ENCODE measurements at regions not wholly inside any gene's neighbourhood (a gene's known extent, or its start where the extent isn't known, plus 50 kb on each side); places are given as distances from the start of the nearest gene placed in this dataset.
"Not testable (repeated sequence)": the region's sequence is repeated elsewhere in the genome, so short reads cannot be mapped to it uniquely, and the experiment has no call there.

DNA sequence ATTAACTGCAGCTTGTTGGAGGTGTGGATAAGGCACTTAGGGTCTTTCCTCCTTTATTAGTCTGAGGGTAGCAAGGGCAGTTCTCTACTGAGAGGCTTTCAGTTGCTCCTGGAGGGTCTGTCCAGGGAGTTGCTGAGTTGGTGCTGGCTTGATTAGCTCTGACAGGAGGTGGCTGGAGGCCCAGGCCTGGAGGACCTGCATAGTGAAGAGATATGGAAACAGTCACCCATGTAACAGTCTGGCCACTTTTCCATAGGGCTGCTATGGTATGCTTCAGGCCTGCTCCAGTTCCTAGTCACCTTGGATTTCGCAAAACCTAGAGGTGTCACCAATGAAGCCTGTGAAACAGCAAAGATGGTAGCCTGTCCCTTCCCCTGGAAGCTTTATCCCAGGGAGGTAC is 143.3 kb upstream of the SLC38A2 start:
- no peak for DNase-seq

DNA sequence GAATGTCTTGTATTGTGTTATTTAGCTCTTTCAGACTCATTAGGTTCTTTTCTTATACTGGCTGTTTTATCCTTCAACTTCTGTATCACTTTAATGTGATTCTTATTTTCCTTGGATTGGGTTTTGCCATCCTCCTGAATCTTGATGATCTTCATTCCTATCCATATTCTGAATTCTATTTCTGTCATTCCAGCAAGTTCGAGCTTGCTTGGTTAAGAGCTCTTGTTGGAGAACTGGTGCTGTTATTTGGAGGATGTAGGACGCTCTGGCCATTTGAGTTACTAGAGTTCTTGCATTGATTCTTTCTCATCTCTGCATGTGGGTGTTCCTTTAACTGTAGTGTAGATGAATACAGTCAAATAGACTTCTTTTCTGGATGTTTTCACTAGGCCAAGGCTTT is 142.3 kb upstream of the SLC38A2 start:
- no peak for DNase-seq

DNA sequence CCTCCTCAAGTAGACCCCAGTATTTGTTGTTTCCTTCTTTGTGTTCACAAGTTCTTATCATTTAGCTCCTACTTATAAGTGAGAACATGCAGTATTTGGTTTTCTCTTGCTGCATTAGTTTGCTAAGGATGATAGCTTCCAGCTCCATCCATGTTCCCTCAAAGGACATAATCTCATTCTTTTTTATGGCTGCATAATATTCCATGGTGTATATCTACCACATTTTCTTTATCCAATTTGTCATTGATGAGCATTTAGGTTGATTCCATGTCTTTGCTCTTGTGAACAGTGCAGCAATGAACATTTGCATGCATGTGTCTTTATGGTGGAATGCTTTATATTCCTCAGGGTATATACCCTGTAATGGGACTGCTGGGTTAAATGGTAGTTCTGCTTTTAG is 137.7 kb upstream of the SLC38A2 start:
- not testable (repeated sequence) for DNase-seq

DNA sequence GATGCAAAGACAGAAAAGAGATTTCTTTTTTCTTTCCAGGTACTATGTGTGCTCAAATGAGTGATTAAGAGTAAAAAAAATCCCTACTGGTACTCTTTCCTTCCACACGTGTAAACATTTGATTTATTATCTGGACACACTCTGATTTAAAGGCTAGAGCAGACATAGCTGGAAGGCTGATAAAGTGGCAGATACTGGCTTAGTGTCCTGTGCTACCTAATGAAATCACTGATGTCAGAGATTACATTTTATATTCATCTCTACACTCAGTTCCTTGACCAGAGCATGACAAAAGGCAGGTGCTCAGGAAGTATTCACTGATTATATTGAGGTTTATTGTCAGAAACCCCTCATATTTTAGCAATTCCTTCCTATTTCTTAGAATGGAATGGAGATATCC is 136.6 kb upstream of the SLC38A2 start:
- no peak for DNase-seq

DNA sequence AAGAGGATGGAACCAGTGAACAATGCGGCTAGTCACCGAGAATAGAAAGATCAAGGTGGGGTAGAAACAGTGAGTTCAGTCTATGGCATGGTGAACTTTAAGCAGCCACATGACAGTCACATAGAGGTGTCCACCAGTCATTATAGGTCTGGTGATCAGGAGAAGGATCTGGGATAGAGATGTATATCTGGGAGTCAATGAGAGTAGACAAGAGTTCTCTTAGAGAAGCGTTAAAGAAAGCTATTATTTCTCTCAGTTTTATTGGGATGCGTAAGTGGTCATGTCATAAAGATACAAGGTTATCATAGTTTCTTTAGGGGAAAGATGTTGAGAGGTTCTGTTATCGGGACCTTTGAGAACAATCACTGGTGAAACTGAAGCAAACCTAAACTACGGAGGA is 136.1 kb upstream of the SLC38A2 start:
- no peak for DNase-seq

DNA sequence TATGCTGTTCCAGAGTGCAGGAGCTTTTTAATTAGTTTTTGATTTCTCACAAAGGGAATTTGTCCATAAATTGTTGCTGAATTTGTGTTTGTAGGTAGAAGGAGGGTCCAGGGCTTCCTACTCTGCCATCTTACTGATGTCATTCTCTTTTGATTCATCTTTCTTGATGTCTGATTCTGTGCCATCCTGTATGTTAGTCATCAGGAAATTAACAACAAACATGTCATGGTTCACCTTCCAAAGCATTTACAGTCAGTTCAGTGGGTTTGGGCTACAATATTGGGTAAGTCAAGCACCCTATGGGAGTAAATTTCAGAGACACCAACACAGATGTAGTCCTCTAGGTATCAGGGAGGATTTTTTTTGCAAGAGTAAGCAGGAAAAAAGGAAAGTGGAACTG is 135.2 kb upstream of the SLC38A2 start:
- DNase-seq: no peak

DNA sequence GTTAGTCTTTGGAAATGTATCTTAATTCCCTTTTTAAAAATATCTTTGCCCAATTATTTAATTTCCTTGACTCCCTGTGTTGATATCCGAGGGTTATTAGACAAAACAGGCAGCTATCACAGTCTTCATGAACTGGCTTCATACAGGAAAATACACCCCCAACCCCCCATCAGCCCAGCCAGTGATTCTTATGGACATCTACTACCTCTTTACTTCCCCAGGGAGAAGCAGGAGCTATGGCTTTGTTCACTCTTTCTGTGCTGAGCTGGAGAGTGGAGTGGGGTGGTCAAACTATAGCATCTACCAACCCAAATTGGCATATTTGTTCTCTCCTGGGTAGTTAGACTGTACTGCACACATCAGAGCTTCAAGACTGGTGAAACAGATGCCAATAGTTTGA is 134.4 kb upstream of the SLC38A2 start:
- DNase-seq: no peak

DNA sequence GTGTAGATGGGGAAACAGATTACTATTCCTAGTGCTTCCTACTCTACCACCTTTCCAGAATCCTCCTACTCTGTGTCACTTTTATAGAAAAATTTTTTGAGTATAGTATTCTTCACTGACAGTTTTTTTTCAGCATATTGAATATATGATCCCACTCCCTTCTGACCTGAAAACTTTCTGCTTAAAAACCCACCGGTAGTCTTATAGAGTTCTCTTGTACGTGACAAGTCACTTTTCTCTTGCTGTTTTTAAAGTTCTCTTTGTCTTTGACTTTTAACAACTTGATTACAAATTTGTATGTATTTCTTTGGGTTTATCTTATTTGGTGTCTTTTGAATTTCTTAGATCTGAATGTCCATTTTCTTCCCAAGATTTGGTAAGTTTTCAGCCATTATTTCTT is 133.6 kb upstream of the SLC38A2 start:
- DNase-seq: no peak

DNA sequence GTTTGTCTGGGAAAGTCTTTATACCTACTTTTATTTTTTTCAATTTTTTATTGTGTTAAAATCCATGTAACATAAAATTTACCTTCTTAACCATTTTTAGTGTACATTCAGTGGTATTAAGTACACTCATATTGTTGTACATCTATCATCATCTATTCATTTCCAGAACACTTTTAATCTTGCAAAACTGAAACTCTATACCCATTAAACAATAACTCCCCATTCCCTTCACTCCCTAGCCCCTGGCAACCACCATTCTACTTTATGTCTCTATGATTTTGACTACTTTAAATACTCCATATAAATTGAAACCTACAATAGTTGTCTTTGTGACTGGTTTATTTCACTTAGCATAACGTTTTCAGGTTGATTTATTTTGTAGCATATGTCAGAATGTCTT is 131.9 kb upstream of the SLC38A2 start:
- DNase-seq: no peak

DNA sequence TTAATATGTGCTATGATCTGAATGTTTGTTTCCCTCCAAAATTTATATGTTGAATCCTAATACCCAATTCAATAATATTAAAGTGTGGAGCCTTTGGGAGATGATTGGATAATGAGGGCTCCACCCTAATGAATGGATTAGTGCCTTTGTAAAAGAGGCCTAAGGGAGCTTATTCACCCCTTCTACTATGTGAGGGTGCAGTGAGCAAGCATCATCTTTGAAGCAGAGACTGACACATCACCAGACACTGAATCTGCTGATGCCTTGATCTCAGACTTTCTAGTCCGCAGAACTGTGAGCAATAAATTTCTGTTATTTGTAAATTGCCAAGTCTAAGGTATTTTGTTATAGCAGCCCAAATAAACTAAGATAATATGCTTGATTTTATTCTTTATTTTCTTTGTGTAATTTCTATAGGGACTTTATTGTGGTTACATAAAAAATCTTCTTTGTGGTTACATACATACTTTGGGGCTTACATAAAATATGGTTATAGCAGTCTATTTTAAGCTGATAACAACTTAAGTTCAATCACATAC is 131.1 kb upstream of the SLC38A2 start:
- no peak for DNase-seq

DNA sequence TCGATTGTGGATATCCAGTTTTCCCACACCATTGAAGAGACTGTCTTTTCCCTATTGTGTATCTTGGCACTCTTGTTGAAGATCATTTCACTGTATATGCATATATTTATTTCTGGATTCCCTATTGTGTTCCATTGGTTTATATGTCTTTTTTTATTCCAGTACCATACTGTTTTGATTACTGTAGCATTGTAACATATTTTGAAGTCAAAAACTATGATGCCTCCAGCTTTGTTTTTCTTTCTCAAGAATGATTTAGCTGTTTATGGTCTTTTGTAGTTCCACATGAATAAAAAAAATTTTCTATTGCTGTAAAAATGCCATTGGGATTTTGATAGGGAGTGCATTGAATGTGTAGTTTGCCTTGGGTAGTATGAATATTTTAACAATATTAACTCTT is 128.1 kb upstream of the SLC38A2 start:
- DNase-seq: no peak

DNA sequence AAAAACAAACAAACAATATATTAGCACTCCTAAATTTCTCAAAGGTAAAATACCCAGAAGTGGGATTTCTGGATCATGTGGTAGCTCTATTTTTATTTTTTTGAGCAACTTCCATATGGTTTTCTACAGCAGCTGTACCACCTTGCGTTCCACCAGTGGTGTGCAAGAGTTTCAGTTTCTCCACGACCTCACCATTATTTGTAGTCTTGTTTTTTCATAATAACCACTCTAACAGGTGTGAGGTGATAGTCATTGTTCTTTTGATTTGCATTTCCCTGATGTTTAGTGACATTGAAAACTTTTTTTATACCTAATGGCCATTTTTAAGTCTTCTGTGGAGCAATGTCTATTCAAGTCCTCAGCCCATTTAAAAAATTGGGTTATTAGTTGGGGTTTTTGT is 127.3 kb upstream of the SLC38A2 start:
- no peak for DNase-seq

DNA sequence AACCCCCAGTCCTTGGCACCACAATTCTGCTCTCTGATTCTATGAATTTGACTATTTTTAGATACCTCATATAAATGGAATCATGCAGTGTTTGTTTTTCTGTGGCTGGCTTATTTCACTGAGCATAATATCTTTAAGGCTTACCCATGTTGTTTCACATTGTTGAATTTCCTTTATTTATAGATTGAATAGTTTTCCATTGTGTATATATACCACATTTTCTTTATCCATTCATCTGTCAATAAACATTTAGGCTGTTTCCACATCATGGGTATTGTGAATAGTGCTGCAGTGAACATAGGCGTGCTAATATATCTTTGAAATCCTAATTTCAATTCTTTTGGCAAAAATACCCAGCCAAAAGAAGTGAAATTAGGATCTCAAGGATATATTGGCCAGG is 126.7 kb upstream of the SLC38A2 start:
- no peak for DNase-seq

DNA sequence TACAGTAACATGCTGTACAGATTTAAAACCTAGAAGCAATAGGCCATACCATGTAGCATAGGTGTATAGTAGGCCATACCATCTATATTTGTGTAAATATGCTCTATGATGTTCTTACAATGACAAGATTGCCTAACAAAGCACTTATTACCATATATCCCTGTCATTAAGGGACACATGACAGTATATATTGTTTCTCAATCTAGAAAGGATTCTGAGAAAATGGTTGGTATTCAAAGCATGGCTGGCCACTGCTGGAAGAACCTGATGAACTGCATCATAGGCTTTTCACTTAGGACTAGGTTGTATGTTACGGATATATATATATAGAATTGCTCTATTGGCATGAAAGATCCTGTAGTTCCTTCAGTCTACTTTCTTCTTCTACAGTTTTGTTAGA is 125.2 kb upstream of the SLC38A2 start:
- no peak for DNase-seq

DNA sequence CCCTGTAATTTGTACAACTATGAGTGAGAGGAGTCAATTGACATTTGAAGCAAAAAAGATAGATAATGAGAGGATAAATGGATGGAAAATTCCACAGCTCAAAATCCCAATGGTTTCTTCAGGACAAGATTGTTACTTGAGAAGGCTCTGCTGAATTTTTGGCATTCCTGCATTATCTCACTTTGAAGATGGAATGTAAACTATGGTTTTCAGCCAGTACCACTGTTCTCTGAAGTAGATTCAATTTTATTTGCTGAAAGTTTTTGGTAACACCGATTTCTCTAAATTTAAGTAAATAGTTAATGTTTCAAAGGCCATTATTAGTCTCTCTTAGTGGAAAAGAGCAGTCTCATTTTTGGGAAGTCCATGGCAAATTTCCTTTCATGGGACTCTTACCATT is 121.9 kb upstream of the SLC38A2 start:
- no peak for DNase-seq

DNA sequence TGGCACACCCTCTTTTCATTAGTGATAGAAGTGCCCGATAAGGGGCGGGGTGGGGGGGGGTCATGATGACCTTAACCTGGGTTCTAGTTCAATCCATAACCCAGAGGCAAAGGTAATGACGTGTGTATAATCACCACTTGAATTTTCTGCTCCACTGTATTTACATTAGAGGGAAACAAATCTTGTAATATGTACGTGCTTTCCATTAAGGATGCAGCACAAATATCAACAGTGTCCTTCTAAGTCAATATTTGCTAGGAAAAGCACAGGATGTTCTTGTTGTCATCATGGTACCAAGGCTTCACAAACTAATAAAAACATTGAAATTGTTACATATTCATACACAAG is 121.2 kb upstream of the SLC38A2 start:
- no peak for DNase-seq

DNA sequence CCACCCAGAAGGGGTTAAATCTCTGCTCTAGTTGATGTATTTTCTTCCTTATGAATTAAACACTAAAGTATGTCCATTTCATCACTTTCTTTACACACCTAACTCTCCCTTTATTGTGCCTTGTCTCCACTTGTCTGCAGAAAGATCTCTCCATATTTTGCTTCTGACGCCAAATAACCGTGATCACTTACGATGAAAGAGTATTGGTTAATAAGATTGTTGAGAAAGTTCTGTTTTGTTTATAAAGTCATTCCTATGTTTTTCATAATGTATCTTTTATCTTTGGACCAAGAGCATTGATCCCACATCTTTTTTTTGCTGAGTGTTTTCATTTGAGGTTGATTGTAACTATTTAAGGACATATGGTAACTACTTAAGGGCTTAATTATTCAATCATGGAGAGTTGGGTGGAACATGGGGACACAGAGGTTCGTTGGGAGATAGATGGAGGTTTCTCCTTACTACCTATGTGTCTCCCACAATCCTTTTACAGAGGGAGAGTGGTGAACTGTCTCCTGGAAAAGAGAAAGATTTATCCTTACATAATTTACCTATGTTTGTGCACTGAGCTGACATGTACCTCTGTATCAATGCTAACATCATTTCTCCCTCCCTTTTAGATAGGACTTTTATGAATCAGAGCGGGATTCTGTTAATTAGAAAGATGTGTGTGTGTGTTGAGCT is 120.7 kb upstream of the SLC38A2 start:
- DNase-seq: no peak

DNA sequence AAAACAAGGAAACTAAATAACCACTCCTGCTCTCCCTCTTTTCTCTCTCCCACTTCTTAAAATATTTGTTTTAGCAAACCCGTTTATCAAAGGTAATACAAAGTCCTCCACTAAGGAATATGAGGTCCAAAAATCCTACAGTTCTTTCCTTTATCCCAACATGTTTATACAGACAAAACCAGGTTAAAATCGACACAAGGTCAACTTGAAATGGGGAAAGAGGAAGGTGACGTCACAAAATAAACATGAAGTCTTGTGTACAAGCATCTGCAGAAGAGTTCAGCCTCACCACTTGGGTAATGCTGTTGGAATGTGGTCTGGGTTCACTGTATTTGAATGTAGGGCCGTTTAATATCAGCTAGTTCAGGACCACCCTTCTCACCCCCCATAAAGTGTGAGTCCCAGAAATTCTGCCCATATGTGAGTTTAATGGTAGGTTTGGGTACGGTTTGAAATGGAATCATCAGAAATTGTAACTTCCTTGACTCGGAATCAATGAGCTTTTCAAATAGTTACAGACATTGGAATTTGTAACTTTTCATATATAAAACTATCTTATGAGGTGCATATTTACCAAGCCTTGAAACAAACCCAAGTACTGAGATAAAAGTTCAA is 120.0 kb upstream of the SLC38A2 start:
- no peak for DNase-seq

DNA sequence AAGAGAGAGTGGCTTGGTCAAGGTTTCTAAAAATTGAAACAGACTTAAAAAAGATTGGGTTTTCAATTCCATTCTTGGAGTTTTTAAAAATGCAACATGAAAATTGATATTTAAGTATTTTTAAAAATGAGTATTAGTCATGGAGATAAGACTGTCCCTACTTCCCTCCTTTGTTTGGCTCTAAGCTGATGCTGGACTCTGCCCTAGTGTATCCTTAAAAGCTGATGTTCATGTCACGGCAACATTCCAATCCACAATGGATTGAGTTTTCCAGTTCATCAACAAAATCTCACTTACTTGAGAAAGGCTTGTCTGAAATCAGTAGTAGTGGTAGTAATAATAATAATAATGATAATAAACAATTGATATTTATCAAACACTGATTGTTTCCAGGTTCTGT is 119.0 kb upstream of the SLC38A2 start:
- DNase-seq: no peak

DNA sequence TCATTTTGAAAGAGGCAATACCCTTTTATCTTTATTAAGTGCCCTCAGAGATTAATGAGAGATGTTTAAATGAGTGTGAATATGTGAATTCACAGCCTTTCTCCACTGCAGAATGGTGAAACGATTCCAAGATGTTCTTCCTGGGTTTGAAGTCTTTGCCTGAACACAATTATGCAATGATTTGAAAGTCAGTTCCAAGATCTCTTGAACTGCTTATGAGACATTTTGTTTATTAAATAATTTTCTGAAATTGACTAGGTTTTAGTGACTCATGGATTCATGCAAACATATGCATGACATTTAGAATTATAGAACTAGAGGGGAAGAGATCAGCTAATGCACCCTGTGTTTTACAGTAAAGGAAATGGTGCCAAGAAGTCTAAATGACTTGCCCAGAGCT is 118.1 kb upstream of the SLC38A2 start:
- no peak for DNase-seq

DNA sequence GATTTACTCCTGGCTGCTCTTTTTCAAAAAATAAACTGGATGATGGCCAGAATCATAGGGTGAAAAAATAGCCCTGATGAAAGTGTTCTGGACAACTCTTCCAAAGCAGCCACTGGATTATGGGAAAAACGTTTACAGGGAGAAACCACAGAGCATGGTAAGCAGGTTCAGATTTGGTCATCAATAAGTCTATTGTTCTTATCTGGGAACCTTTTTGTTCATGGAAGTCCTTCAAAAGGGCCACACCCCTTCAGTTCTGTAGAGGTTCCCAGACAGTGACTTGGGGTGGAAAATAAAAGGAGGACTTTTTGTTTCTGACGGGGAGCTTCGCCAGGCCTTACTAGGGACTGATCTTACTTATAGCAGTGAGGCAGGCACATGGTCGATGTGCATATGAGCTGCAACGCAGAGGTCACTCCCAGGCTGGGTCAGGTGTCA is 117.4 kb upstream of the SLC38A2 start:
- no peak for DNase-seq

DNA sequence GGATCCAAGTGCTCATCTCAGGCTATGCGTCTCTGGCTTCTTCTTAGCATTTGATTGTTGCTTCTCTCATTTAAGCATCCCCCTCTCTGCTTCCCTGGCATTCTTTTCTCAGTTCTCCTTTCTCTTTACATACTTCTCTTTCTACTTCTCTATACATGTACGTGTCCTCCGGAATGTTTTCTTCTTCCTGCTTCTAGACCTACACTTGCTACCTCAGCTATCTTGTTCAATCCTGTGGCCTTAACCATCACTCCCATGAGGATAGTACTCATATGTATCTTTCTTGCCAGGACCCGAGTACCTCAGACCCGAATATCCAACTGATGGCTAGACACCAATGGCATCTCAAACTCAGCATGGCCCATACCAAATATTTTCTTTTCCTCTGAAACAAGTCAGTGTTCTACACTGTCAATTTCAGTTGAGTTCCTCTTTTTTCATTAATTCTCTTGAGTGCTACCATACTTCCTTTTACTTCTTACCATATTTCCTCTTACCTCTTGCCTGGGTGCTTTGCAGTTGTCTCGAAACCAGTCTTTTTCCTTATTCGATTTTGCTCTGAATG is 115.1 kb upstream of the SLC38A2 start:
- no peak for DNase-seq

DNA sequence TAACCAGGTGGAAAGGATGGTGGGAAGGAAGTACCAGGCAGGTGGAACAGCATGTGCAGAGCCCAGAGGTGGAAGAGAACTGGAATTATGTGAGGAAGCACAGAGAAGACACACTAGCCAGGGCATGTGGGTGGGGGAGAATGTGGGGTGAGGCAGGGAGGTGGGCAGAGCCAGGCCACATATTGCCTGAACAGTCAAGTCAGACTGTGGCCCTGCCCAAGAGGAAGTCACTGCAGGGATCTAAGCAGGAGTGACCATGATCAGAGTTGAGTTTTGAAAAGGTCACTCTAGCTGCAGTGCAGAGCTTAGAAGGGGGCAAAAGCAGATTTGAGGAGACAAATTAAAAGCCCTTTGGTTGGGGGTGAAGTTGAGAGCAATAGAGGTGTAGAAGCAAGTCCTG is 114.0 kb upstream of the SLC38A2 start:
- no peak for DNase-seq

DNA sequence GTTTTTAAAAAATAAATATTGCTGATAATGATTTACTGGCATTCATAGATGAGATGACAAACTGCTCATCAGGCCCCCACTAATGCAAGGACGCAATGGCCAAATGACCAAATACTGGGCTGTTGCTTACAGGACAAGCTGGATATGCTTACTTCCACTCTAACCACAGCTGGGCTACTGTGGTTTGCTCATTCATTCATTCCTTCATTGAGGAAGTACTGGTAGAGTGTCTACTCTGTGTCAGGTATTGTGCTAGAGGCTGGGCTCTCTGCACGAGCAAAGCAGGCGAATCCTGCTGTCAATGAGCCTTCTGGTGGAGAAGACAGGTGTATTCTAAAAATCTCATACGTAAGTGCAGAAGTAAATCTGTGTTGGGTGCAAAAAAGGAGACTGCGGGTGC is 113.3 kb upstream of the SLC38A2 start:
- no peak for DNase-seq
